Cardiac muscle cell (in vitro differentiated cells and primary cell): ENCODE measurements at regions not wholly inside any gene's neighbourhood (a gene's known extent, or its start where the extent isn't known, plus 50 kb on each side); places are given as distances from the start of the nearest gene placed in this dataset.
A peak's percentile ranks its signal among the peaks of the same experiment; 100 is the strongest.

Source experiments
- DNase-seq, 2 donors: peaks; one replicate each; pipeline versions ENCODE4 v3.0.0 to v3.0.0-alpha.2; 2010 to 2017; ENCODE audit warnings: low read depth in 1 of 2, low spot score in 1 of 2
- H3K27ac ChIP-seq: fragments of 200-600 bp; sonication (generic); 2 replicates; pipeline ENCODE4 v1.5.1; 2016
- H3K27me3 ChIP-seq: fragments of 200-600 bp; sonication (generic); 2 replicates; pipeline ENCODE4 v1.6.0; 2016; ENCODE audit warnings: control low read depth
- H3K36me3 ChIP-seq: fragments of 200-600 bp; sonication (generic); 2 replicates; pipeline ENCODE4 v1.5.1; 2016; ENCODE audit warnings: control low read depth
- H3K4me1 ChIP-seq: fragments of 200-600 bp; sonication (generic); 2 replicates; pipeline ENCODE4 v1.8.1; 2017; ENCODE audit warnings: low read depth, mild to moderate bottlenecking, mixed run types
- H3K4me3 ChIP-seq: fragments of 200-600 bp; sonication (generic); 2 replicates; pipeline ENCODE4 v1.5.1; 2016; ENCODE audit warnings: mild to moderate bottlenecking
- H3K9me3 ChIP-seq: fragments of 200-600 bp; sonication (generic); 2 replicates; pipeline ENCODE4 v1.5.1; 2017; ENCODE audit warnings: low read depth, mild to moderate bottlenecking, control low read depth
- TF ChIP-seq, protein P1 (sequence below): IDR thresholded peaks from 2 replicates; pipeline ENCODE4 v1.5.1; 2012; ENCODE audit warnings: low read depth, mild to moderate bottlenecking, low read length

DNA sequence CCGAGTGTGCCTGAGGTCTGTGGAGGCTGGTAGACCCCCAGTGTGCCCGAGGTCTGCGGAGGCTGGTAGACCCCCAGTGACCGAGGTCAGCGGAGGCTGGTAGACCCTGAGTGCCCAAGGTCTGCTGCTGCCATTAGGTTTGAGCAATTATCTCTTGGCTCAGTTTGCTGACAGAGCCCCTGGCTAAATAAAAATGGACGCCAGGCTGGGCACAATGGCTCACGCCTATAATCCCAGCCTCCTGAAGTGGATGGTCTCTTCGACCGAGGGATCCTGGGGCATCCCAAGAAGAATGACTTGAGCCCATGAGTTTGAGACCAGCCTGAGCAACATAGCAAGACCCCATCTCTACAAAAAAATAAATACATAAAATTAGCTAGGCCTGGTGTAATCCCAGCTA, 98.7 kb upstream of the ZNF469 start:
- no peaks in the 10 kb centered on the region for H3K9me3 ChIP-seq
- TF ChIP-seq, protein P1, sequence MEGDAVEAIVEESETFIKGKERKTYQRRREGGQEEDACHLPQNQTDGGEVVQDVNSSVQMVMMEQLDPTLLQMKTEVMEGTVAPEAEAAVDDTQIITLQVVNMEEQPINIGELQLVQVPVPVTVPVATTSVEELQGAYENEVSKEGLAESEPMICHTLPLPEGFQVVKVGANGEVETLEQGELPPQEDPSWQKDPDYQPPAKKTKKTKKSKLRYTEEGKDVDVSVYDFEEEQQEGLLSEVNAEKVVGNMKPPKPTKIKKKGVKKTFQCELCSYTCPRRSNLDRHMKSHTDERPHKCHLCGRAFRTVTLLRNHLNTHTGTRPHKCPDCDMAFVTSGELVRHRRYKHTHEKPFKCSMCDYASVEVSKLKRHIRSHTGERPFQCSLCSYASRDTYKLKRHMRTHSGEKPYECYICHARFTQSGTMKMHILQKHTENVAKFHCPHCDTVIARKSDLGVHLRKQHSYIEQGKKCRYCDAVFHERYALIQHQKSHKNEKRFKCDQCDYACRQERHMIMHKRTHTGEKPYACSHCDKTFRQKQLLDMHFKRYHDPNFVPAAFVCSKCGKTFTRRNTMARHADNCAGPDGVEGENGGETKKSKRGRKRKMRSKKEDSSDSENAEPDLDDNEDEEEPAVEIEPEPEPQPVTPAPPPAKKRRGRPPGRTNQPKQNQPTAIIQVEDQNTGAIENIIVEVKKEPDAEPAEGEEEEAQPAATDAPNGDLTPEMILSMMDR: no peak
- H3K4me1 ChIP-seq: no peaks in the 10 kb centered on the region
- H3K4me3 ChIP-seq: no peak overlapping the region
- no peak overlapping the region for H3K27ac ChIP-seq
- H3K27me3 ChIP-seq: no peaks in the 10 kb centered on the region
- no peaks in the 10 kb centered on the region for H3K36me3 ChIP-seq
- DNase-seq: no peak

DNA sequence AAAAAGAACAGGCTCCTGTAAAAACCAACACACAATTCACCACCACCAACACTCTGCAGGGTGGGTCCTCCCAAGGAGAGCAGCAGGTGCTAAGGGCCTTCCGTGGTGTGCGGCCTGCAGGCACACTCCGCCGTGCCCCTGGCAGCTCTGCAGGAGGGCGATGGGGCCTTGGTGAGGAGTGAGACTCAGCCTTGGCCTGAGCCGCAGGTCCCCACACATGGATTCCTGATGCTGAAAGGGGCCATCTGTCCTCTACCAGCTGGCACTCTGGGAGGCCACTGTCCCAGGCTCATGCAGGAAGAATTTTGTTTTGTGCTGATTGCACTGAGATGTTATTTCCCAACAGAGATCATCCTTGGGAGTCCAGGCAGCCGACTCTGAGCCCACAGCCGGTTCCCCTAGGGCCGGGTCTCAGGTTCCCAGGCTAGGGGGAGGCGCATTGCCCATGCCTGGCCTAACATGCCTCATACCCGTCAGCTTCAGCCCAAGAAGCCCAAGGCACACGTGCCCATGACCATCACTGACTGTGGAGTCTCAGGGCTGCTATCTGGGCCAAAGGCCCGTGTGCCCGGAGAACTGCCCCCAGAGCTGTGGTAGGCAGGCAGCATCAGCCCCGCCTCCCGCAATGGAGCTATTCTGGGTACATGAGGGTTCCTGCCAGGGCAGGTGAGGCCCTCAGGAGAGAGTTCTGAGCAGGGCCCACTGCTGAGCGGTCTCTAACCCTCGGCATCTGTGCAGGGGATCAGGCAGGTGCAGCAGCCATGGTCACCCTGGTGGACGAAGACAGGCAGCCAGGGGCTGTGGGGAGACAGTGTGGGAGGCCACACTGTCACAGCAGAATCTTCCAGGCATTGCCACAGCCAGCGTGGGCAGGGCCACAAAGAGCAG, 97.9 kb upstream of the ZNF469 start:
- DNase-seq: no peak
- Histone ChIP-seq H3K36me3 (no peaks in the 10 kb centered on the region), H3K4me3 (no peak overlapping the region), H3K27me3 (no peaks in the 10 kb centered on the region), H3K9me3 (no peaks in the 10 kb centered on the region), H3K27ac (no peak overlapping the region), H3K4me1 (no peaks in the 10 kb centered on the region)
- TF ChIP-seq, protein P1: no peak

DNA sequence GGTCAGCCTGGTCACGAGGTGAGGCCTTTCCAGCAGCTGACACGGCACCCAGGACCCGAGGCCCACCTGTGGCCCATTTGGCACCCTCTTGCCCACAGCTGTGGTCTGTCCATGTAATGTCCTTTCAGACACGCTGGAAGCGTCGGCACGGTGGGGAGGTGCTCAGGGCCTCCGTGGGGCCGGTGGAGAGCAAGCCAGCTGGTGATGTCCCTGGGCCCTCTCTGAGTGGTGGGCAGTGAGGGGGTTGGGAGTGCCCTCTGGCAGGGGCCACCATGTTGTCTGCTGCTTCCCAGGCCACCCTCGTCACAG, 97.3 kb upstream of the ZNF469 start:
- no peak for DNase-seq
- H3K9me3 ChIP-seq: no peaks in the 10 kb centered on the region
- H3K36me3 ChIP-seq: no peaks in the 10 kb centered on the region
- TF ChIP-seq, protein P1: no peak
- no peak overlapping the region for H3K4me3 ChIP-seq
- no peak overlapping the region for H3K27ac ChIP-seq
- no peaks in the 10 kb centered on the region for H3K27me3 ChIP-seq
- H3K4me1 ChIP-seq: no peaks in the 10 kb centered on the region

DNA sequence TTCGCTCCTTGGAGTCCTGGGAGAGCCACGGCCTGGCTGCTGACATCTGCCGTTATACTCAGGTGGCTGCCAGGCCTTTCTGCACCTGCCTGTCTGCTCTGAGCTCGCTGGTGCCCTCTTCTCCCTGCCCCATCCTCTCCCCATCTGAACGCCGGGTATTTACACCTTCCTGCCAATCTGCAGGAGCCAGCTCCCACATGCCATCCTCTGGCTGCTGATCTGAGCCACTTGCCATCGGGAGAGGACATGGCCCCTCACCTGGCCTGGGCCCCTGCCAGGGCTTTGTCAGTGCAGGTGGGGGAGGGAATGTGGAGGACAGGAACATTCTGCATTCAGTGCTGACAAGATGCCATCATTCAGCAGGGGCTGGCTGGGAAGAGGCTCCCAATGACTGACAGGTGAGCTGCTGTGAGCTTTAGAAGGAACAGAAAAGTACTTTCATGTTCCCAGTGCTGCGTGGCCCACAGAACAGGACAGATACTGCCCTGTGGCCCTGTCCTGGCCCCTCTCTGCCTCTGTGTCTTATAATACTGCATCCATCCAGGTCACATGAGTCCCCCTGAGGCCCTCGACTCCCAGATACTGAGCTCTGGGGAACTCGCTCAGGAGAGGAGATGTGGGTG, 96.3 kb upstream of the ZNF469 start:
- no peaks in the 10 kb centered on the region for H3K4me1 ChIP-seq
- H3K36me3 ChIP-seq: no peaks in the 10 kb centered on the region
- no peak overlapping the region for H3K27ac ChIP-seq
- TF ChIP-seq, protein P1: no peak
- H3K4me3 ChIP-seq: no peak overlapping the region
- DNase-seq: no peak
- H3K27me3 ChIP-seq: no peaks in the 10 kb centered on the region
- H3K9me3 ChIP-seq: no peaks in the 10 kb centered on the region

DNA sequence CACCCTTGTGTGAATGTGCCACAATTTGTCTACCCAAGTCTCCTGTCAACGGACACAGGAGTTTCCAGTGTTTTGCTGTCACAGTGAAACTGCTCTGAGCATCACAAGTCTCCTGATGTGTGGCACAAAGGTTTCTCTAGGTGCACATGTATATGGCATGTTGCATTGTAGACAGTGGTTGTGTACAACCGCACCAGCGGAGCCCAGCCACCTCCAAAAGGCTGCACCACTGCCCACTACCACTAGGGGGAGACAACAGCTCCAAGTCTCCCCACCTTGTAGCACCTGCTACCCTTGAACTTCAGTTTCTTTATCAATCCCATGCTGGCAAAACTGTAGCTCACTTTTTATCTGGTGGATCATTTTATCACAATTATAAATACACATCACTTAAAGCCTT, 95.5 kb upstream of the ZNF469 start:
- Histone ChIP-seq H3K36me3 (no peaks in the 10 kb centered on the region), H3K4me1 (no peaks in the 10 kb centered on the region), H3K4me3 (no peak overlapping the region), H3K27me3 (no peaks in the 10 kb centered on the region), H3K27ac (no peak overlapping the region), H3K9me3 (no peaks in the 10 kb centered on the region)
- DNase-seq: no peak
- TF ChIP-seq, protein P1: peak; percentile 48
